MCF 10A (cell line): ENCODE measurements at regions not wholly inside any gene's neighbourhood (a gene's known extent, or its start where the extent isn't known, plus 50 kb on each side); places are given as distances from the start of the nearest gene placed in this dataset.

Experiments used
- BruUV-seq: library from RNA; stranded (reverse); fragments of 400-500 nt; replicated peaks from 2 replicates; lab custom pipeline; 2021; lab: Mats Ljungman, UMichigan
- CTCF ChIA-PET: fragments of 300-600 bp; sonication (Branson Sonifier 250); formaldehyde crosslinking; extraction: SDS; loops from one replicate; lab custom pipeline; 2021; ENCODE audit warnings: antibody characterized with exemption, inconsistent platforms; lab: Yijun Ruan, JAX
- POLR2A ChIA-PET: fragments of 300-600, 350-650 bp; sonication (Branson Sonifier 250); formaldehyde crosslinking; extraction: SDS; loops from one replicate; lab custom pipeline; 2020; ENCODE audit warnings: antibody characterized with exemption, inconsistent platforms; lab: Yijun Ruan, JAX
- DNase-seq: peaks from one replicate; pipeline ENCODE4 v3.0.0-alpha.2; 2018; ENCODE audit not compliant: unreplicated experiment
- H3K27ac Mint-ChIP-seq: one replicate; pipeline ENCODE4 v1.8.0; 2022; ENCODE audit warnings: mild to moderate bottlenecking, low read depth, mixed read lengths; ENCODE audit not compliant: unreplicated experiment
- H3K27me3 Mint-ChIP-seq: one replicate; pipeline ENCODE4 v1.8.0; 2022; ENCODE audit warnings: mixed read lengths; ENCODE audit not compliant: insufficient read depth, unreplicated experiment
- H3K36me3 Mint-ChIP-seq: one replicate; pipeline ENCODE4 v1.8.0; 2022; ENCODE audit warnings: mild to moderate bottlenecking, moderate library complexity, mixed read lengths; ENCODE audit not compliant: insufficient read depth, unreplicated experiment
- H3K4me1 Mint-ChIP-seq: one replicate; pipeline ENCODE4 v1.8.0; 2022; ENCODE audit warnings: mixed read lengths; ENCODE audit not compliant: insufficient read depth, unreplicated experiment
- H3K4me3 Mint-ChIP-seq: one replicate; pipeline ENCODE4 v1.8.0; 2022; ENCODE audit warnings: mild to moderate bottlenecking, moderate library complexity, mixed read lengths; ENCODE audit not compliant: unreplicated experiment
- H3K9me3 Mint-ChIP-seq: one replicate; pipeline ENCODE4 v1.8.0; 2022; ENCODE audit warnings: mixed read lengths; ENCODE audit not compliant: unreplicated experiment
- intact Hi-C: fragments of 100-400 bp; cut with micrococcal nuclease; formaldehyde crosslinking; loops from 2 replicates; pipeline ENCODE4 v1.14.1; 2022
- TF ChIP-seq, protein P1 (sequence below): fragments of 200-600 bp; IDR thresholded peaks from one replicate; pipeline ENCODE4 v1.8.0; 2022; ENCODE audit warnings: antibody characterized with exemption, mild to moderate bottlenecking; ENCODE audit not compliant: unreplicated experiment

DNA sequence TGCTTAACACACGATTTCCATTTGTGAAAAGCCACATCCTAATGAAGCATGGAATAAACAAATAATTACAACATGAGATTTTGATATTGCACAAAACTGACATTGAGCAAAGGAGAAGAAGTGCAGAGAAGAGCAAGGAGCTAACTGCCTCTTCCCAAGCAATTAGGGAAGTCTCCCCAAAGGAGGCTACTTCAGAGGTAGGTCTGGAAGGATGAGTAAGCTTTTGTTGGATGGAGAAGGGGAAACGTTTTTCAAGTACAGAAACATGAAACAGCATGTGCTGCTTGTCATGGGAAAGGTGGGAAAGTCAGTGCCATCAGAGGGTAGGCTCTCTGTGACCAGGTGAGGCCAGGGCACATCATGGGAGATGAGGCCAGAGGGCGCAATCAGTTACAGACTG lies 132.2 kb upstream of the SESN3 start:
- intact Hi-C loops, result no loop called here
- H3K27ac Mint-ChIP-seq, result no peak overlapping the region
- no peaks in the 10 kb centered on the region for H3K27me3 Mint-ChIP-seq
- H3K9me3 Mint-ChIP-seq, result no peaks in the 10 kb centered on the region
- H3K4me1 Mint-ChIP-seq, result peaks cover 30% of the 10 kb centered on the region
- CTCF ChIA-PET, result interaction anchor here (0.6 to 0.7 kb wide), 3 partner anchors 97 to 402 kb away, joined by 3 to 8 read pairs (median 4); no protein-coding TSS in a partner anchor
- no peak overlapping the region for H3K4me3 Mint-ChIP-seq
- POLR2A ChIA-PET, result no interaction called here
- DNase-seq, result no peak
- no TSS peak for BruUV-seq
- TF ChIP-seq, protein P1, sequence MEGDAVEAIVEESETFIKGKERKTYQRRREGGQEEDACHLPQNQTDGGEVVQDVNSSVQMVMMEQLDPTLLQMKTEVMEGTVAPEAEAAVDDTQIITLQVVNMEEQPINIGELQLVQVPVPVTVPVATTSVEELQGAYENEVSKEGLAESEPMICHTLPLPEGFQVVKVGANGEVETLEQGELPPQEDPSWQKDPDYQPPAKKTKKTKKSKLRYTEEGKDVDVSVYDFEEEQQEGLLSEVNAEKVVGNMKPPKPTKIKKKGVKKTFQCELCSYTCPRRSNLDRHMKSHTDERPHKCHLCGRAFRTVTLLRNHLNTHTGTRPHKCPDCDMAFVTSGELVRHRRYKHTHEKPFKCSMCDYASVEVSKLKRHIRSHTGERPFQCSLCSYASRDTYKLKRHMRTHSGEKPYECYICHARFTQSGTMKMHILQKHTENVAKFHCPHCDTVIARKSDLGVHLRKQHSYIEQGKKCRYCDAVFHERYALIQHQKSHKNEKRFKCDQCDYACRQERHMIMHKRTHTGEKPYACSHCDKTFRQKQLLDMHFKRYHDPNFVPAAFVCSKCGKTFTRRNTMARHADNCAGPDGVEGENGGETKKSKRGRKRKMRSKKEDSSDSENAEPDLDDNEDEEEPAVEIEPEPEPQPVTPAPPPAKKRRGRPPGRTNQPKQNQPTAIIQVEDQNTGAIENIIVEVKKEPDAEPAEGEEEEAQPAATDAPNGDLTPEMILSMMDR, result no peak
- no peaks in the 10 kb centered on the region for H3K36me3 Mint-ChIP-seq

DNA sequence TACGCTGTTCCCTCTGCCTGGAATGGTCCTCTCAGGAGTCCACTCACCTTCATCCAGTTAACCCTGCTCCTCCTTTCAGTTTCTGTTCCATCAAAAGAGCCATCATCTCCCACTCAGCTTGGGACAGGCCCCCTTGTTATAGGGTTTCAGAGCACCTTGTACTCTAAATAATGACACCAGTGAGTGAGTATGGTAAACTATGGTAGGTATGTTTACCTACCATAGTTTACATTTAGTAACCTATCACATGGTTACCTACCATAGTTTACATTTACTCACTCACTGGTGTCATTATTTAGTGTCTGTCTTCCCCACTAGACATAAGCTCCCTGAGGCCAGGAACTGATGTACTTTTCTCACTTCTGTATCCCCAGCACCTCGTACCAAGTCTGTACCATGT lies 130.2 kb upstream of the SESN3 start:
- TF ChIP-seq, protein P1, result no peak
- intact Hi-C loops, result no loop called here
- Mint-ChIP-seq H3K4me3 (no peak overlapping the region), H3K4me1 (peaks cover 30% of the 10 kb centered on the region), H3K36me3 (no peaks in the 10 kb centered on the region), H3K27me3 (no peaks in the 10 kb centered on the region), H3K9me3 (no peaks in the 10 kb centered on the region), H3K27ac (no peak overlapping the region)
- ChIA-PET CTCF (interaction anchor here (1.3 kb wide), 1 partner anchor 9 kb away, joined by 3 read pairs; no protein-coding TSS in a partner anchor), POLR2A (interaction anchor here (0.8 to 2.3 kb wide), 3 partner anchors 10 to 132 kb away, joined by 3 to 11 read pairs (median 4); no protein-coding TSS in a partner anchor)
- DNase-seq, result no peak
- BruUV-seq, result no TSS peak

DNA sequence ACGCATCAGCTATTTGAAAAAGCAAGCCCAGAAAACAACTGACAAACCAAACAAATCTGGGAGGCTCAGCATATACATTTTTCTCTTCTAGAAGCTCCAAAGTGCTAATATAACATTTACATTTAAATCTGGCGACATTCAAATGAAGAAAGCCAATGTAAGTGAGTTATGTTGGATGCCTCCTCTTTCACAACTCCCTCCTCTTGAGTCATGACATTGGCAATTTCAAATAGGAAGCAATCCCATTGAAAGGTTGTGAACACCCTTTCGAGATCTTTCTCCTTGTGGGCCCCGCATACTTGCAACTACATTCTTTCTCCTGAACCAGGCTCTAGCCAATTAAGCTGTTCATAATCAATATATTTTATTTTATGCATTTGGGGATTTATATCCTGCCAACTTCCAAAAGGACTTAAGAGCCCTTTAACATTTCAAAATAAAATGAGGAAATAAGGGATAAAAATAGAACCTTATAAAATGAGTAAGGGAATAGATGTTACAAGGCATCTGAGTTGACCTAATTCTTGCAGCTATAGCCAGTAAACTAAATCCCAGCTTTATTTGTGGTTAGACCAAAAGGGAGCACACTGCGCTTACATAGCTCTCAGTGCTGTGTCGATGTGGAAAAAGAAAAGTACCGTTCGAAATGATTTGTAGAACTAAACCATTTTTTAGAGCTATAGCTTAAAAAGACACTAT lies 129.5 kb upstream of the SESN3 start:
- Mint-ChIP-seq H3K36me3 (no peaks in the 10 kb centered on the region), H3K27ac (no peak overlapping the region), H3K4me3 (no peak overlapping the region), H3K4me1 (peaks cover 27% of the 10 kb centered on the region), H3K27me3 (no peaks in the 10 kb centered on the region), H3K9me3 (no peaks in the 10 kb centered on the region)
- peak; percentile 20 for DNase-seq
- intact Hi-C loops, result no loop called here
- POLR2A ChIA-PET, result interaction anchor here (1.0 to 2.3 kb wide), 2 partner anchors 10 to 15 kb away, joined by 3 to 11 read pairs; no protein-coding TSS in a partner anchor
- CTCF ChIA-PET, result interaction anchor here (0.7 to 1.3 kb wide), 2 partner anchors 10 to 93 kb away, joined by 3 read pairs; no protein-coding TSS in a partner anchor
- no TSS peak for BruUV-seq
- TF ChIP-seq, protein P1, result no peak

DNA sequence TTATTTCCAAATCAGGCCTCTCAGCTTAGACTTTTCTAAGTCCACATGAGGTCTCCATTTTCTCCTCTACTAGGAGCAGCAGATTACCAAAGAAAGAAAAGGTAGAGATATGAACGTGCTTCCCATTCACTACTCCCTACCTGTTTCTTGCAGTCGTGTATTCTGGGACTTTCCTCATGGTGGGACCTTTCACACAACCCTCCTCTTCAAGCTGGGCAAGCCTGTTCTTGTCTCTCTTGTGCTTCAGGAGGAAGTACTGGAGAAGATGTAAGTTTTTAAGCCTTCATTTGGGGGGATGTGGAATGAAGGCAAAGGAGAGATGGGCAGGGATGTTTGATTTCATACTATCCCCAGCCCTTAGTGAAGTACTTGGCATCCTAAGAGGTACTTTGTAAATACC lies 128.8 kb upstream of the SESN3 start:
- DNase-seq, result no peak
- no peaks in the 10 kb centered on the region for H3K27me3 Mint-ChIP-seq
- POLR2A ChIA-PET, result interaction anchor here (0.7 to 2.3 kb wide), 5 partner anchors 11 to 153 kb away, joined by 3 to 11 read pairs (median 4); no protein-coding TSS in a partner anchor
- BruUV-seq, result no TSS peak
- no peak overlapping the region for H3K27ac Mint-ChIP-seq
- no peak overlapping the region for H3K4me3 Mint-ChIP-seq
- TF ChIP-seq, protein P1, result no peak
- peaks cover 19% of the 10 kb centered on the region for H3K4me1 Mint-ChIP-seq
- no peaks in the 10 kb centered on the region for H3K9me3 Mint-ChIP-seq
- CTCF ChIA-PET, result interaction anchor here (0.6 to 1.3 kb wide), 3 partner anchors 11 to 1984 kb away, joined by 3 read pairs; no protein-coding TSS in a partner anchor
- no peaks in the 10 kb centered on the region for H3K36me3 Mint-ChIP-seq
- intact Hi-C loops, result no loop called here
